NT2/D1 (cell line): ENCODE measurements at regions not wholly inside any gene's neighbourhood (a gene's known extent, or its start where the extent isn't known, plus 50 kb on each side); places are given as distances from the start of the nearest gene placed in this dataset.

Experiments used
- DNase-seq: peaks from one replicate; pipeline ENCODE4 v3.0.0-alpha.2; 2011; ENCODE audit warnings: low read depth, low spot score
- H3K27me3 ChIP-seq: 2 replicates; pipeline ENCODE4 v1.6.0; 2011; ENCODE audit warnings: mild to moderate bottlenecking; ENCODE audit not compliant: insufficient read length, insufficient read depth
- H3K36me3 ChIP-seq: 2 replicates; pipeline ENCODE4 v1.6.1; 2011; ENCODE audit warnings: mild to moderate bottlenecking, low read length, mixed read lengths; ENCODE audit not compliant: insufficient read depth, insufficient read length
- H3K4me1 ChIP-seq: 2 replicates; pipeline ENCODE4 v1.5.1; 2011; ENCODE audit not compliant: insufficient read depth, insufficient read length
- H3K4me3 ChIP-seq: 2 replicates; pipeline ENCODE4 v1.5.1; 2011; ENCODE audit warnings: low read depth; ENCODE audit not compliant: insufficient read length
- H3K9ac ChIP-seq: 2 replicates; pipeline ENCODE4 v1.6.0; 2011; ENCODE audit warnings: low read depth; ENCODE audit not compliant: insufficient read length
- H3K9me3 ChIP-seq: 2 replicates; pipeline ENCODE4 v1.5.1; 2011; ENCODE audit warnings: mild to moderate bottlenecking, low read length; ENCODE audit not compliant: insufficient read depth
- SUZ12 ChIP-seq: IDR thresholded peaks from 2 replicates; pipeline ENCODE4 v1.6.1; 2011; ENCODE audit not compliant: insufficient read length, insufficient read depth; ENCODE audit errors: extremely low read depth
- YY1 ChIP-seq: IDR thresholded peaks from 2 replicates; pipeline ENCODE4 v1.6.1; 2011; ENCODE audit not compliant: insufficient read length, insufficient read depth
- ZNF274 ChIP-seq: IDR thresholded peaks from 2 replicates; pipeline ENCODE4 v1.6.1; 2011; ENCODE audit warnings: mild to moderate bottlenecking, low read depth, low read length

DNA sequence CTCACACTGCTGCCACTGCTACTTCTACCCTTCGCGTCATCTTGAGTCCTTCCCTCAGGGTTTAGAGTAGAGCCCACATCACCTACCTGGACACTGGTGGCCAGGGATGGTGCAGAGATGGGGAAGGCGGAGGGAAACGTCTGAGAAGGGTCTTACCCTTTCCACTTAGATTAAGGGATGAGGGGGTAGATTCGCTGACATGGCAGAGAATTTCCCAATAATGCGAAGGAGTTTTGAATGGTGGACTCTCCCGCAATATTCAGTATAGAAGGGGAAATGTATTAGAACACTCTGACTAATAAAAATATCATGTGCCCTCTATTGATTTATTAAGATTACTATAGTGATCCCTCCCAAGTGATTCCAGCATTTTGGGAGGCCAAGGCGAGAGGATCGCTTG is 209.5 kb upstream of the KIAA1217 start:
- no peaks in the 10 kb centered on the region for H3K27me3 ChIP-seq
- no peak for DNase-seq
- no peak overlapping the region for H3K4me3 ChIP-seq
- no peak overlapping the region for H3K9ac ChIP-seq
- no peaks in the 10 kb centered on the region for H3K9me3 ChIP-seq
- no peaks in the 10 kb centered on the region for H3K4me1 ChIP-seq
- no peak for TF ChIP-seq ZNF274
- TF ChIP-seq YY1, result no peak
- no peak for TF ChIP-seq SUZ12
- no peaks in the 10 kb centered on the region for H3K36me3 ChIP-seq

- H3K27me3 ChIP-seq, result no peaks in the 10 kb centered on the region
- no peaks in the 10 kb centered on the region for H3K9me3 ChIP-seq
- H3K4me1 ChIP-seq, result no peaks in the 10 kb centered on the region
- no peak overlapping the region for H3K9ac ChIP-seq
- TF ChIP-seq SUZ12 (no peak), YY1 (no peak), ZNF274 (no peak)
- H3K4me3 ChIP-seq, result no peak overlapping the region
- H3K36me3 ChIP-seq, result no peaks in the 10 kb centered on the region
- DNase-seq, result no peak
These were observed 208.6 kb upstream of the KIAA1217 start for GRCh38 chr10:24000271-24000813.

- TF ChIP-seq YY1 (no peak), SUZ12 (no peak), ZNF274 (no peak)
- no peak for DNase-seq
- no peaks in the 10 kb centered on the region for H3K4me1 ChIP-seq
These were observed 202.2 kb upstream of the KIAA1217 start for GRCh38 chr10:24006741-24007140.

DNA sequence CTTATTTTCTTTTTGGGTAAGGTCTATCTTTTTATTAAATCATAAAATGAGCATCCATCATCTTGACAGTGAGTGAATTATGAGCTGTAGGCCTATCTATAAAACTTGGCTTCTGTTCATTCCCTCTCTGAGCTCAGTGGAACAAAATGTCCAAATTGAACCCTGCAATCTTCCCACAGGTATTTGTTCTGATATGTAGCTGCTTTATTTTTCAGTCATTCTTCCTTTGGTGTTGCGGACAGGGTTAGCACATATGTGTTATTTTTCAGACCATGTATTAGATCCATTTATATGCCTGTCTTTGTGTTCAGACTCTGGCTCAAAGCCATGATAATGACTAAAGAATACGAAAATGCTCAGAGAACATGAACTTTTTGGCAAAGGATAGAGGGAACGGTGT is 201.6 kb upstream of the KIAA1217 start:
- no peak overlapping the region for H3K9ac ChIP-seq
- H3K4me1 ChIP-seq, result no peaks in the 10 kb centered on the region
- DNase-seq, result no peak
- H3K36me3 ChIP-seq, result no peaks in the 10 kb centered on the region
- H3K4me3 ChIP-seq, result no peak overlapping the region
- no peak for TF ChIP-seq YY1
- TF ChIP-seq SUZ12, result no peak
- TF ChIP-seq ZNF274, result no peak
- H3K27me3 ChIP-seq, result no peaks in the 10 kb centered on the region
- no peaks in the 10 kb centered on the region; the same call in 1 of the 2 replicates for H3K9me3 ChIP-seq

More at GRCh38 chr10:24006741-24007140, 202.2 kb upstream of the KIAA1217 start:
- Histone ChIP-seq H3K27me3 (no peaks in the 10 kb centered on the region), H3K9ac (no peak overlapping the region), H3K9me3 (no peaks in the 10 kb centered on the region; the same call in 1 of the 2 replicates), H3K4me3 (no peak overlapping the region), H3K36me3 (no peaks in the 10 kb centered on the region)

DNA sequence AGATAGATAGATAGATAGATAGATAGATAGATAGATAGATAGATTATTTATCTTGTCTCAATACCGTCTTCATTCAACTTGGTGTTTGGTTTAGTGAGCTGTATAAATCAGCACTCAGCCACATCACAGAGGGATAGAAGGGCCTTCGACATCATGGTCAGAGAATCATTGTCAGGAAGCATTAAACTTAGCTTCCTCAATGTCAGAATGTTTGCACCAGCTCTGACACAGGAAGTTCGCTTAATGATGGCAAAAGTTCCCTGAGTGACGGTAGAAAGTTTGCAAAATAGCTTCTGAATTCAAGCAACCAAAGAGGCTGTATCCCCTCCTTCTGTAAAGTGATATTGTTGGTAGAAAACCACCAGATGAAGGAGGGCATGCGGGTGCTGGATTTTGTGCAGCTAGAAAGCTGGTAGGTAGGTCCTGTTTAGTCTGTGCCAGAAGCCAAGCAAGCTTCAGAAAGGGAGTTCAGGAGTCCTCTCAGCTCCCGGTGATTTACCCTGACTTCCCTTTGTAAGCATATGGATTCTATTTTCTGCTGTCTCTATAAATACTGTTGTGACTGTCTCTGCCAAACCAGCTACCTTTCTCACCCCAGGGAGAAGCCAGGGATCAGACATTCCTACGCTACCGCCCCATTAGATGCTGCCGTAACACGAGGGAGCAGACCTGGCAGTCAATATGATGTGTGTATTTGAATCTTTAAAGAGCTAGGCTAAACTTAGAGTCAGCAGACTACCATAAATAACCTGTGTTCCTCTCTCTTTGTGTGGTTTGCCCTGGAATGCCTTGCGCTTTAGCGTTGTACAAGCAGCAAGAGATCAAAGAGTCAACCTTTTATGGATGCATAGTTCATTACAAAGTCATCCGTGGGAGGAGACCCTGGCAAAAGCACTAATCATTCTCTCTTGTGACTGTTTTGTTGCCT is 200.5 kb upstream of the KIAA1217 start:
- TF ChIP-seq SUZ12 (no peak), ZNF274 (no peak), YY1 (no peak)
- Histone ChIP-seq H3K4me3 (no peak overlapping the region), H3K27me3 (no peaks in the 10 kb centered on the region), H3K36me3 (no peaks in the 10 kb centered on the region), H3K9me3 (no peaks in the 10 kb centered on the region; the same call in 1 of the 2 replicates), H3K4me1 (no peaks in the 10 kb centered on the region), H3K9ac (no peak overlapping the region)
- peak; percentile 13 for DNase-seq

- no peaks in the 10 kb centered on the region for H3K27me3 ChIP-seq
- no peaks in the 10 kb centered on the region for H3K4me1 ChIP-seq
- no peak for TF ChIP-seq SUZ12
- no peak for TF ChIP-seq ZNF274
- no peak for TF ChIP-seq YY1
- DNase-seq, result no peak
- no peaks in the 10 kb centered on the region; the same call in 1 of the 2 replicates for H3K9me3 ChIP-seq
- H3K4me3 ChIP-seq, result no peak overlapping the region
- no peak overlapping the region for H3K9ac ChIP-seq
- H3K36me3 ChIP-seq, result no peaks in the 10 kb centered on the region
These were observed 199.8 kb upstream of the KIAA1217 start for GRCh38 chr10:24009115-24009514.

DNA sequence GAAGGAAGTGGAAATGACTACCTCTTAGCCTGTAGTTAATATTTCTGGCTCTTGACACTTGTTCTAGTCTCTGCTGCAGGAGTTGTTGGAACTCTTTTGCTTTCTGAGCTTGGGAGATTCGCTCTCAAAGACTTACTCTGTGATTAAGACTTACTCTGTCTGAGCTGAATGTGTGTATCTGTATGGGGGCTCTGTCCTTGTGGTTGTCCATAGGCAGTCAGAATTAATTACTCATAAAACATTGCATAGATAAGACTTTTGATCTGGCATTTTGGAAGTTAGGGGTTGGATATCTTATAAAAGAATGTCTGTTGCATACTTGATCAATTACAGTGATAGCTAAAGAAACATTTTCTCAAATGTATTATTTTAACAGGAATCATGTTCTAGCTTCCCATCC is 199.2 kb upstream of the KIAA1217 start:
- Histone ChIP-seq H3K4me3 (no peak overlapping the region), H3K27me3 (no peaks in the 10 kb centered on the region), H3K9ac (no peak overlapping the region), H3K4me1 (no peaks in the 10 kb centered on the region), H3K9me3 (no peaks in the 10 kb centered on the region; the same call in 1 of the 2 replicates), H3K36me3 (no peaks in the 10 kb centered on the region)
- no peak for TF ChIP-seq SUZ12
- TF ChIP-seq YY1, result no peak
- no peak for TF ChIP-seq ZNF274
- no peak for DNase-seq
